HEK293T (cell line): ENCODE measurements at regions not wholly inside any gene's neighbourhood (a gene's known extent, or its start where the extent isn't known, plus 50 kb on each side); places are given as distances from the start of the nearest gene placed in this dataset.

Experiments
- CTCF ChIA-PET: fragments of 350-600 bp; formaldehyde crosslinking; extraction: SDS; loops from one replicate; lab custom pipeline; 2021; ENCODE audit warnings: antibody characterized with exemption, inconsistent platforms; lab: Yijun Ruan, JAX
- POLR2A ChIA-PET: fragments of 350-600 bp; formaldehyde crosslinking; extraction: SDS; loops from one replicate; lab custom pipeline; 2020; ENCODE audit warnings: antibody characterized with exemption, inconsistent platforms; lab: Yijun Ruan, JAX
- DNase-seq: peaks from one replicate; pipeline ENCODE4 v3.0.0; 2012; ENCODE audit warnings: mixed read lengths; ENCODE audit errors: extremely low spot score
- ARNT ChIP-seq: fragments of 450-650 bp; IDR thresholded peaks from 2 replicates; pipeline ENCODE4 v1.6.1; 2017; ENCODE audit warnings: mild to moderate bottlenecking
- BHLHE40 ChIP-seq: fragments of 450-650 bp; IDR thresholded peaks from 2 replicates; pipeline ENCODE4 v1.6.1; 2016; ENCODE audit warnings: mild to moderate bottlenecking, moderate library complexity, borderline replicate concordance
- CTBP1 ChIP-seq: fragments of 450-650 bp; IDR thresholded peaks from 2 replicates; pipeline ENCODE4 v1.6.1; 2016; ENCODE audit warnings: borderline replicate concordance
- ELF4 ChIP-seq: fragments of 450-650 bp; IDR thresholded peaks from 2 replicates; pipeline ENCODE4 v1.6.1; 2017; ENCODE audit warnings: antibody characterized with exemption
- FOXA1 ChIP-seq: fragments of 450-650 bp; IDR thresholded peaks from 2 replicates; pipeline ENCODE4 v1.6.1; 2016; ENCODE audit warnings: mild to moderate bottlenecking
- FOXK2 ChIP-seq: fragments of 450-650 bp; IDR thresholded peaks from 2 replicates; pipeline ENCODE4 v1.6.1; 2016; ENCODE audit warnings: mild to moderate bottlenecking
- FOXM1 ChIP-seq: fragments of 450-650 bp; IDR thresholded peaks from 2 replicates; pipeline ENCODE4 v1.6.1; 2017; ENCODE audit warnings: mild to moderate bottlenecking, borderline replicate concordance
- HDGF ChIP-seq: fragments of 450-650 bp; IDR thresholded peaks from 2 replicates; pipeline ENCODE4 v1.6.1; 2017; ENCODE audit warnings: antibody characterized with exemption, borderline replicate concordance
- L3MBTL2 ChIP-seq: fragments of 450-650 bp; conservative IDR thresholded peaks from 2 replicates; pipeline ENCODE4 v1.6.1; 2016; ENCODE audit warnings: mild to moderate bottlenecking
- LEF1 ChIP-seq: fragments of 450-650 bp; IDR thresholded peaks from 2 replicates; pipeline ENCODE4 v1.6.1; 2017; ENCODE audit warnings: mild to moderate bottlenecking, borderline replicate concordance
- NFRKB ChIP-seq: fragments of 450-650 bp; IDR thresholded peaks from 2 replicates; pipeline ENCODE4 v1.6.1; 2016; ENCODE audit warnings: mild to moderate bottlenecking, moderate library complexity
- SP1 ChIP-seq: fragments of 450-650 bp; IDR thresholded peaks from 2 replicates; pipeline ENCODE4 v1.6.1; 2017
- SUZ12 ChIP-seq: fragments of 450-650 bp; IDR thresholded peaks from 2 replicates; pipeline ENCODE4 v1.6.1; 2016; ENCODE audit warnings: mild to moderate bottlenecking
- TARDBP ChIP-seq: fragments of 450-650 bp; IDR thresholded peaks from 2 replicates; pipeline ENCODE4 v1.6.1; 2016
- ZNF384 ChIP-seq: fragments of 450-650 bp; IDR thresholded peaks from 2 replicates; pipeline ENCODE4 v1.6.1; 2016
- TF ChIP-seq, protein P1 (sequence below): fragments of 450-650 bp; IDR thresholded peaks from 2 replicates; pipeline ENCODE4 v1.6.1; 2016

DNA sequence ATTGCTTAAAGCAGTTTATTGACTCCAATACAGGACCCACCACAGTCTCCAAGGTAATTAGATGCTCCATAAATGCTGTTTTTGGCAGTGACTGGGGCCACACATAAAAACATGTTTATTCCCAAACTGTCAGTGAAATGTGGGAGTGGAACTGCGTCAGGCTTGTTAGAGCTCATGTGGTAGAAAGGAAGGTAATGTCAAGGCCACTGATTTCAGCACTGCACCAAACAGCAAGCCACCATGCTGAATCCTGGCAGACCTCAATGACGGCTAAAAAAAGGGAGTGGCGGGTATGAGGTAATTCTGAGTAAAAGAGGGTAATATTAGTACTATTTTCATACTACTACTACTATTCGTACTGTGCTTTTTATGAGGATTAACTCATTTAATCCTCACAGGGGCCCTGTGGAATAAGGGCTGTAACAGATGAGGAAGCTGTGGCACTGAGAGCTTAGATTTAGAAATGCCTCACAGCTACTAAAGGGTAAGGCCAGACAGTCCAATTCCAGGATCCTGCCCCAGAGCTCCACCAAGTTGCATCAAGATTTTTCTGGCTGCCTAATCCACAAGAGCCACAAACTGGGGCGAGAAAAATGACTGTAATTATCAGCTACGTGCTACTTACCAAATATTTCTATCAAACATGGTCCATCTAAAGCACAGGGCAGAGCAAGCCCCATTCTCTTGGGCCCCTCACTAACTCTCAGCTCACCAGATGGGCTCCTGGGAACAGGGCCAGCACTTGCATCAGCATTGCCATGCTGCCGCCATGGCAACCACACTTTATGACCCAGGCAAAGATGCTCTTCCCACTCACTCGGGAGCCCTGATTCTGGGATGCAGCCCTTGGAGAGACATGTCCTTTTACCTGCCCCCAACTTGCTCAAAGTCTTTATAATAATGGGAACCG lies 83.6 kb upstream of the SPATA12 start:
- no peak for DNase-seq
- POLR2A ChIA-PET, result no interaction called here
- no peak for TF ChIP-seq LEF1
- TF ChIP-seq NFRKB, result no peak
- no peak for TF ChIP-seq ELF4
- no peak for TF ChIP-seq SP1
- TF ChIP-seq L3MBTL2, result no peak
- CTCF ChIA-PET, result interaction anchor here (0.6 to 1.0 kb wide), 2 partner anchors 10 to 18 kb away, joined by 3 to 5 read pairs; no protein-coding TSS in a partner anchor

DNA sequence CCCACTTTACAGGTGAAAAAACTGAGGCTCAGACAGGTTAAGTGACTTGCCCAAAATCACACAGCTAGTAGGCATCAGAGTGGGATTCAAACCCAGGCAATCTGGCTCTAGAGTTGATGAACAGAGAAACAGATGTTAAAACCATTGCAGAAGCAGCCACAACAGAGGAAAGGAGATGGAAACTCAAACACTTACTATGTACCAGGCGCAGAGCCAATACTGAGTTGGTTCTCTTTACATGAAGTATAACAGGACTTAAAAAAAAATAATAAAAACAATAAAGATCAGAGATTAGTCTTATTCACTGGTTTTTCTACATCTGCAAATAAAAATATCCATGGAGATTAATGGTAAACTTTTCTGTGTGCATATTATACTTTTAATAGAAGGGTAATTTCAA lies 84.9 kb upstream of the SPATA12 start:
- ChIA-PET CTCF (no interaction called here), POLR2A (no interaction called here)
- no peak for DNase-seq
- TF ChIP-seq TARDBP, result no peak
- TF ChIP-seq ARNT, result no peak
- no peak for TF ChIP-seq FOXM1

DNA sequence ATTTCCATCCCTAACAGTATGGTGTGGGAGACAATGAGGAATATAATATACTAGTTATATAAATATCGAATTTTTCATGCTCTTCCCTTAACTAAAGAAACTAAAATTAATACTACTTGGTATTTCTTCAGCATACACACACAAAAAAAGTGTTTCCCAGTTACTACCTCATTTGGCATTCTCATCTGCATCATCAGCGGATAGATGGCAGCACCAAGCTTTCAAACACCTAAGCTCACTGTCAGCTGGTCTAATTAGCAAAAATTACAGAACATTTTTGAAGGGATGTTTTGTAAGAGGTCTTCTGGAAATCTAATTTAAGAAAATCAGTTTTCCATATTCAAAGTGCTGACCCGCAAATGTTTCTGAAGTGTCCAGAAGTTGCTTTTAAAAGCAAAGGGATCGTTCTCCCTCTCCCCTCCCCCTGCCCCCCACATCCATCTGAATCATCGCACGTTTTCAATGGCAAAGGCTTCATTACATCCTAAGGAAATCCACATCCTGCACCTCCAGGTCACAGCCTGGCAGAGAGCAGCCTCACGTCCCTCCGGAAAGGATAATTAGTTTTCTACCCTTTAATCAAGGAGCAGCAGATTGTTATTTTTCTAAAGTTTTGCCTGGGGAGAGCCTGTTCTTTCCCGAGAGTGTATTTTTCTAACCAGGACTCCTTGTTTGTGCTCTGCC lies 86.1 kb upstream of the SPATA12 start:
- DNase-seq, result no peak
- CTCF ChIA-PET, result interaction anchor here (0.8 to 1.1 kb wide), 2 partner anchors 14 to 417 kb away, joined by 3 read pairs; partner anchors contain the start of gene CCDC66
- TF ChIP-seq SUZ12 (no peak), CTBP1 (no peak), BHLHE40 (no peak), ARNT (no peak), ELF4 (no peak), TARDBP (no peak)
- TF ChIP-seq, protein P1, sequence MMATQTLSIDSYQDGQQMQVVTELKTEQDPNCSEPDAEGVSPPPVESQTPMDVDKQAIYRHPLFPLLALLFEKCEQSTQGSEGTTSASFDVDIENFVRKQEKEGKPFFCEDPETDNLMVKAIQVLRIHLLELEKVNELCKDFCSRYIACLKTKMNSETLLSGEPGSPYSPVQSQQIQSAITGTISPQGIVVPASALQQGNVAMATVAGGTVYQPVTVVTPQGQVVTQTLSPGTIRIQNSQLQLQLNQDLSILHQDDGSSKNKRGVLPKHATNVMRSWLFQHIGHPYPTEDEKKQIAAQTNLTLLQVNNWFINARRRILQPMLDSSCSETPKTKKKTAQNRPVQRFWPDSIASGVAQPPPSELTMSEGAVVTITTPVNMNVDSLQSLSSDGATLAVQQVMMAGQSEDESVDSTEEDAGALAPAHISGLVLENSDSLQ, result no peak
- POLR2A ChIA-PET, result no interaction called here

DNA sequence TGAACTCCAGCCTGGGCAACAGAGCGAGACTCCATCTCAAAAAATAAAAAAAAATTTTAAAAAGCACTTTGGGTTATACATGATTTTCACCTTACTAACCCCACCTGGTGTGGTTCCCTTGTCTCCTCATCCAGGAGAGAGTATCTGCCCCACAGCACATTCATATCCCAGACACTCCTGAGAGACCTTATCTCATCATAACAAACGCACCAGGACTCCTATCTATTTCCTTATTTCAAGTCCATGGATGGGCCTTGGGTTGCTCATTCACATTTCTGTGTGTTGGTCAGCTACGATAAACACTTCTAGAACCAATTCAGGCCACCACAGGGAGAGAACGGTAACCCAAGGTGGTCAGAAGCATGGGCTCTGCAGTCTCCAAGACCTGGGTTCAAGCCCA lies 88.6 kb upstream of the SPATA12 start:
- no peak for DNase-seq
- ChIA-PET CTCF (interaction anchor here (0.6 kb wide), 1 partner anchor 631 kb away, joined by 4 read pairs; no protein-coding TSS in a partner anchor), POLR2A (no interaction called here)
- no peak for TF ChIP-seq SUZ12

DNA sequence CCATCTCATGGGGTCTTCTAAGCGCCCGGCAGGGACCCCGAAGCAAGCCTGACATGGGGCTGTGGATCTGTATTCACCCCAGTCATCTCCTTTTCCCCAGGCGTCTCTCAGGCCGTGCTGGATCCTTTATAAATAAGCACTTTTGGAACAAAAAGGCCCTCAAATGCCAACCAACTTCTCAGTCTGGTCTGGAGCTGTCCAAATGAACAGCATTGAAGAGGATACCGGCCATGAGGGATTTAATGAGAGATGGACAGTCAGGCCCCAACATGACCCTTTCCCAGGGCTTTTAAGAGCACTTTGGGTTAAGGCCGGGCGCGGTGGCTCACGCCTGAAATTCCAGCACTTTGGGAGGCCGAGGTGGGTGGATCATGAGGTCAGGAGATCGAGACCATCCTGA lies 89.2 kb upstream of the SPATA12 start:
- ChIA-PET POLR2A (no interaction called here), CTCF (no interaction called here)
- no peak for TF ChIP-seq L3MBTL2
- TF ChIP-seq ZNF384, result no peak
- DNase-seq, result no peak

DNA sequence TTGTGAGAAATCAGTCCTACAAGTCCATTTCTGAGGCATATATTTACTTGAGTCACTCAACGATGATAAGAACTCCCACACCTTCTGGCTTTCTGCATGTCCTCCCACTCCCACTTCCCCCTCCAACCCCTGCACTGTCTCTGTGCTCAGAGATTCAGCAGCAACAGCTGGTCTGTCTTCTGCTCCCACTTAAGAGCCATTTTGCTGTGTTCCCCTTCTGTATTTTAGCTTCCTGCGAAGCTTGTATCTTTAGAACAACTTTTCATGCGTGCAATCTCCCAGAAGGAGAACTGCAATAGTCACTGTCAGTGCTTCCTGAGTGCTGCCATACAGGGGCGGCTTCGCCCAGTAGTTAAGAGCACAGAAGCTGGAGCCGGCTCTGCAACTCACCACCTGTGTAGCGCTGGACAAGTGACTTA lies 90.0 kb upstream of the SPATA12 start:
- CTCF ChIA-PET, result no interaction called here
- DNase-seq, result no peak

DNA sequence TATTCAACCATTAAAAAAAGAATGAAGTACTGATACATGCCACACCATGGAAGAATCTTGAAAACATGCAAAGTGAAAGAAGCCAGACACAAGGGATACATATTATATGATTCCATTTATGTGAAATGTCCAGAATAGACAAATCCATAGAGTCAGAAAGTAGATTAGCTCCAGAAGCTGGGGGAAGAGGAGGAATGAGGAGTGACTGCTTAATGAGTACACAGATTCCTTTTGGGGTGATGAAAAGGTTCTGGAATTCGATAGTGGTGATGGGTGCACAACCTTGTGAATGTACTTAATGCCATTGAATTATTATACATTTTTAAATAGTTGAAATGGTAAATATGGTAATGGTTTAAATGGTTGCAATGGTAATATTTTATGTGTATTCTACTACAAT lies 90.6 kb upstream of the SPATA12 start:
- no peak for DNase-seq
- TF ChIP-seq CTBP1 (no peak), NFRKB (no peak), TARDBP (no peak)
- POLR2A ChIA-PET, result no interaction called here
- CTCF ChIA-PET, result no interaction called here

More for the DNA sequence above, 90.0 kb upstream of the SPATA12 start:
- POLR2A ChIA-PET, result no interaction called here
- TF ChIP-seq FOXM1 (no peak), SP1 (no peak), ZNF384 (no peak), LEF1 (no peak), TARDBP (no peak), HDGF (no peak), FOXA1 (no peak), NFRKB (no peak), ARNT (no peak), SUZ12 (no peak), CTBP1 (no peak), ELF4 (no peak), BHLHE40 (no peak), FOXK2 (no peak), L3MBTL2 (no peak)
- TF ChIP-seq, protein P1, result no peak
